WERI-Rb-1 (cell line): ENCODE measurements at regions not wholly inside any gene's neighbourhood (a gene's known extent, or its start where the extent isn't known, plus 50 kb on each side); places are given as distances from the start of the nearest gene placed in this dataset.

Experiments used
- DNase-seq: peaks from one replicate; pipeline ENCODE4 v3.0.0-alpha.2; 2020
- H3K27ac ChIP-seq: fragments of 250-450 bp; sonication (Bioruptor Pico); 2 replicates; pipeline ENCODE4 v1.5.1; 2020; ENCODE audit warnings: mild to moderate bottlenecking, moderate library complexity
- H3K27me3 ChIP-seq: fragments of 250-450 bp; sonication (Bioruptor Pico); 2 replicates; pipeline ENCODE4 v1.5.1; 2021; ENCODE audit warnings: mild to moderate bottlenecking, low read depth, moderate library complexity; ENCODE audit not compliant: insufficient read depth, severe bottlenecking
- H3K36me3 ChIP-seq: fragments of 250-450 bp; sonication (Bioruptor Pico); 2 replicates; pipeline ENCODE4 v1.5.1; 2020; ENCODE audit warnings: mild to moderate bottlenecking, moderate library complexity
- H3K4me3 ChIP-seq: 2 replicates; pipeline ENCODE4 v1.5.1; 2011; ENCODE audit warnings: low read depth, mild to moderate bottlenecking, control low read depth, low read length
- H3K9me3 ChIP-seq: fragments of 250-450 bp; sonication (Bioruptor Pico); 2 replicates; pipeline ENCODE4 v1.5.1; 2021; ENCODE audit warnings: mild to moderate bottlenecking, moderate library complexity; ENCODE audit not compliant: severe bottlenecking
- CTCF ChIP-seq: IDR thresholded peaks from 2 replicates; pipeline ENCODE4 v1.5.1; 2011; ENCODE audit warnings: low read depth, mild to moderate bottlenecking, control low read depth, inconsistent platforms, low read length

- no peak overlapping the region for H3K4me3 ChIP-seq
- no peak for TF ChIP-seq CTCF
- no peak for DNase-seq
- no peak overlapping the region for H3K27ac ChIP-seq
- no peaks in the 10 kb centered on the region for H3K36me3 ChIP-seq
- H3K27me3 ChIP-seq: no peaks in the 10 kb centered on the region
- no peaks in the 10 kb centered on the region for H3K9me3 ChIP-seq
Measured at GRCh38 chr12:78611504-78611903, 253.1 kb upstream of the SYT1 start.

- TF ChIP-seq CTCF: no peak
- H3K4me3 ChIP-seq: no peak overlapping the region
- no peaks in the 10 kb centered on the region for H3K9me3 ChIP-seq
- no peak for DNase-seq
- H3K36me3 ChIP-seq: no peaks in the 10 kb centered on the region
- no peaks in the 10 kb centered on the region for H3K27me3 ChIP-seq
- H3K27ac ChIP-seq: no peak overlapping the region
Measured at GRCh38 chr12:78612190-78612589, 252.4 kb upstream of the SYT1 start.

- no peak for TF ChIP-seq CTCF
- DNase-seq: no peak
- Histone ChIP-seq H3K27ac (no peak overlapping the region), H3K9me3 (no peaks in the 10 kb centered on the region), H3K27me3 (no peaks in the 10 kb centered on the region), H3K36me3 (no peaks in the 10 kb centered on the region), H3K4me3 (no peak overlapping the region)
Measured at GRCh38 chr12:78617683-78618082, 246.9 kb upstream of the SYT1 start.

- no peak for DNase-seq
- Histone ChIP-seq H3K36me3 (no peaks in the 10 kb centered on the region), H3K27ac (no peak overlapping the region), H3K27me3 (no peaks in the 10 kb centered on the region), H3K9me3 (no peaks in the 10 kb centered on the region), H3K4me3 (no peak overlapping the region)
- TF ChIP-seq CTCF: no peak
Measured at GRCh38 chr12:78622529-78623195, 241.9 kb upstream of the SYT1 start.

- TF ChIP-seq CTCF: no peak
- Histone ChIP-seq H3K4me3 (no peak overlapping the region), H3K27me3 (no peaks in the 10 kb centered on the region), H3K9me3 (no peaks in the 10 kb centered on the region), H3K27ac (no peak overlapping the region), H3K36me3 (no peaks in the 10 kb centered on the region)
- no peak for DNase-seq
Measured at GRCh38 chr12:78628491-78629100, 236.0 kb upstream of the SYT1 start.
